Endothelial cell (in vitro differentiated cells): ENCODE measurements at regions not wholly inside any gene's neighbourhood (a gene's known extent, or its start where the extent isn't known, plus 50 kb on each side); places are given as distances from the start of the nearest gene placed in this dataset.

Experiments used
- DNase-seq: peaks from one replicate; pipeline ENCODE4 v3.0.0; 2021; ENCODE audit warnings: low spot score
- H3K27ac Mint-ChIP-seq: one replicate; pipeline ENCODE4 v1.8.0; 2021; ENCODE audit warnings: mixed read lengths, inconsistent platforms; ENCODE audit not compliant: unreplicated experiment
- H3K27me3 Mint-ChIP-seq: one replicate; pipeline ENCODE4 v1.8.0; 2021; ENCODE audit warnings: mild to moderate bottlenecking, moderate library complexity, mixed read lengths, inconsistent platforms; ENCODE audit not compliant: unreplicated experiment
- H3K36me3 Mint-ChIP-seq: one replicate; pipeline ENCODE4 v1.8.0; 2021; ENCODE audit warnings: mild to moderate bottlenecking, low read depth, mixed read lengths, inconsistent platforms; ENCODE audit not compliant: unreplicated experiment
- H3K4me1 Mint-ChIP-seq: one replicate; pipeline ENCODE4 v1.8.0; 2021; ENCODE audit warnings: mild to moderate bottlenecking, mixed read lengths, inconsistent platforms; ENCODE audit not compliant: unreplicated experiment
- H3K4me3 Mint-ChIP-seq: one replicate; pipeline ENCODE4 v1.8.0; 2021; ENCODE audit warnings: mild to moderate bottlenecking, mixed read lengths, inconsistent platforms; ENCODE audit not compliant: unreplicated experiment
- H3K9me3 Mint-ChIP-seq: one replicate; pipeline ENCODE4 v1.8.0; 2021; ENCODE audit warnings: mixed read lengths, inconsistent platforms; ENCODE audit not compliant: unreplicated experiment
- TF ChIP-seq, protein P1 (sequence below): fragments of 200-600 bp; sonication (generic); IDR thresholded peaks from one replicate; pipeline ENCODE4 v1.5.0; 2021; ENCODE audit warnings: antibody characterized with exemption; ENCODE audit not compliant: unreplicated experiment

DNA sequence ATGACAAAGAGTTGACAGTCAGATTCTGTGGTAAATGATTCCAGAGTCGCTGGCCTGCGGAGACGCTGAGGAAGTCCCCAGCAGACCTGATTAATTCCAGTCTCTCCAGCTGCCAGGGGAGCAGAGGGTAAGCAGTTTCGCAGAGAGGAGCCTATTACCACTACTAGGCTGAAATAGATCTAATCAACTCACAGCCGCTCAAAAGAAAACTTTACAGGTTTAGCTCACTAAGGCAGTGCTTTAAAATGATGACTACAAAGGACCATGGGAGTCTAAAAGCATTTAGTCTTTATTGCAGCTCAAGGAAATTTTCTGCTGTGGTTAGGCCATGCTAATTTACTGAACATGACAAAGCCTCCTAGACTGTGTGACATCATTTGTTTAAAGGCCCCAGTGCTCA, 445.6 kb upstream of the POU3F3 start:
- no peak overlapping the region for H3K4me3 Mint-ChIP-seq
- H3K9me3 Mint-ChIP-seq = no peaks in the 10 kb centered on the region
- DNase-seq = no peak
- TF ChIP-seq, protein P1, sequence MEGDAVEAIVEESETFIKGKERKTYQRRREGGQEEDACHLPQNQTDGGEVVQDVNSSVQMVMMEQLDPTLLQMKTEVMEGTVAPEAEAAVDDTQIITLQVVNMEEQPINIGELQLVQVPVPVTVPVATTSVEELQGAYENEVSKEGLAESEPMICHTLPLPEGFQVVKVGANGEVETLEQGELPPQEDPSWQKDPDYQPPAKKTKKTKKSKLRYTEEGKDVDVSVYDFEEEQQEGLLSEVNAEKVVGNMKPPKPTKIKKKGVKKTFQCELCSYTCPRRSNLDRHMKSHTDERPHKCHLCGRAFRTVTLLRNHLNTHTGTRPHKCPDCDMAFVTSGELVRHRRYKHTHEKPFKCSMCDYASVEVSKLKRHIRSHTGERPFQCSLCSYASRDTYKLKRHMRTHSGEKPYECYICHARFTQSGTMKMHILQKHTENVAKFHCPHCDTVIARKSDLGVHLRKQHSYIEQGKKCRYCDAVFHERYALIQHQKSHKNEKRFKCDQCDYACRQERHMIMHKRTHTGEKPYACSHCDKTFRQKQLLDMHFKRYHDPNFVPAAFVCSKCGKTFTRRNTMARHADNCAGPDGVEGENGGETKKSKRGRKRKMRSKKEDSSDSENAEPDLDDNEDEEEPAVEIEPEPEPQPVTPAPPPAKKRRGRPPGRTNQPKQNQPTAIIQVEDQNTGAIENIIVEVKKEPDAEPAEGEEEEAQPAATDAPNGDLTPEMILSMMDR = no peak
- H3K36me3 Mint-ChIP-seq = no peaks in the 10 kb centered on the region
- peaks cover 7% of the 10 kb centered on the region for H3K4me1 Mint-ChIP-seq
- H3K27ac Mint-ChIP-seq = no peak overlapping the region
- H3K27me3 Mint-ChIP-seq = no peaks in the 10 kb centered on the region

DNA sequence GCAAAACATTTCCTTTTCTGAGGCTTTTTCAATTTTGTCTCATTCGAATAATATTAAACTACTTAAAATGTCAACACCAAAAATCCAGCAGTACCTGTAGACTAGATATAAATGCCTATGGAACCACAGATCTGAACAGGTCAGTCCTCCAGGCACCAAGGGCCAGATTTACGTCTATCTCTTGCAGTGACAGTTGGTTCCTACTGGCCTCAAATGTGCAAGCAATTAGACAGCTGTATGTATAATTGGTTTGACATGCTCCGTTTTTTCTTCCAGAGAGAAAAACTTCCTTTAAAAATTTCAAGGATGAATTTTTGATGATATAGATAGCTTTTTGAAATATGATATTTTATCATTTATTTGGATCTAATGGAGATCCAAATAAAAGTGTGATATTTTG, 443.8 kb upstream of the POU3F3 start:
- Mint-ChIP-seq H3K36me3 (no peaks in the 10 kb centered on the region), H3K4me3 (no peak overlapping the region), H3K9me3 (no peaks in the 10 kb centered on the region), H3K27ac (no peak overlapping the region), H3K27me3 (peaks cover 1% of the 10 kb centered on the region), H3K4me1 (peaks cover 7% of the 10 kb centered on the region)
- TF ChIP-seq, protein P1 = no peak
- no peak for DNase-seq

DNA sequence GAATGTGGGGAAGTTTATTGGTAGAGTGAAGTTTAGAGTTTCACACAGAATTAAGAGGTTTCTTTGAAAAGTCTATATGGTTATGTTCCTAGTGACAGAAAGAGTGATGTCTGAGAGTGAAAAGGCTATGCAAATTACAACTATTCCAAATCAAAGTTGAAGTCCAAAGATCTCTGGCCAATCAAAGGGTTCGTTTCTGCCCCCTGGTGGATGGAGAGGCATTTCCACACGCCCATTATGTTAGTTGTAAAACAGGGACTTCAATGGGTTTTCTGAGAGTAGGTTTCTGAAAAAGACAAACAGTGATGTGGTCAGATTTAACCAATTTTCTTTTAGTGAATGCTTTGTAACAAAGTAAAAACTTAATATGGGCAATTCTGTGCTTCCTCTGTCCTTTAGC, 441.5 kb upstream of the POU3F3 start:
- Mint-ChIP-seq H3K4me3 (no peak overlapping the region), H3K4me1 (peaks cover 7% of the 10 kb centered on the region), H3K27ac (no peak overlapping the region), H3K9me3 (no peaks in the 10 kb centered on the region), H3K36me3 (no peaks in the 10 kb centered on the region), H3K27me3 (peaks cover 1% of the 10 kb centered on the region)
- TF ChIP-seq, protein P1 = peak; percentile 83
- DNase-seq = peak; percentile 65

DNA sequence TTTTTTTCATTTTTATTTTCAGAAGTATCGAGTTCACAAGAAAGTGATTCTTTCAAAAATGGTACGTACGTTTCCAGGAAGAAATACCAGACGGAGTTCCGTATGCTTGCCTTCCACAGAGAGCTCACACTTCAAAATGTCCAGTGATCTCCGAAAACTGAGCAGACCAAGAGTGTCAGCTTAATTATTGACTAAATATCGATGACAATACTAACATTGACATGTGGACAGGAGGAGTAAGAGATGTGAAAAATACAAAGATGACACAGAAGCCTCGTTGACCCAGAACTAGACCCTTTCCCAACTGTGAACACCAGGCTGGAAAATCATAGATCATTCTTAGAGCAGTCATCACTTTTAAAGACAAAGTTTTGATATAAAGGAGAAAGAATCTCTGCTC, 440.0 kb upstream of the POU3F3 start:
- TF ChIP-seq, protein P1 = no peak
- H3K4me3 Mint-ChIP-seq = no peak overlapping the region
- peaks cover under 1% of the 10 kb centered on the region for H3K4me1 Mint-ChIP-seq
- H3K36me3 Mint-ChIP-seq = no peaks in the 10 kb centered on the region
- no peak for DNase-seq
- no peak overlapping the region for H3K27ac Mint-ChIP-seq
- no peaks in the 10 kb centered on the region for H3K9me3 Mint-ChIP-seq
- H3K27me3 Mint-ChIP-seq = peaks cover 1% of the 10 kb centered on the region

DNA sequence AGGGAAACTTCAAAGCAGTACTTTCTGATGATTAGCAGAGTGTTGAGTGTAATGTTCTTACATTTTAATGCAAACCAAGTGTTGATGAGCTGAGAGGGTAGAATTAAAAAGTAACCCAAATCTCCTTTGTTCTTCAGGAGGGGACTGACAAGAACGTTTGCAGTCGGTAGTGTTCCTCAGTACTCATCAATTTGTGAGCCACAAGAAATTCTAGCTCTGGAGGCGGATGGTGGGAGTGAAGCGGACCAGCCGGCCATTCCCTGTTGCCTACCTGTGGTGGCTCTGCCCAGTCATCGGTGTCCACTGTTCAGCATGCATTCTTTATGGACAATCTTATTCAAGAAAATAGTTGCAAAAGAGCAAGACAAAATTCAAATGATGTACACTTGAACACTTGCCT, 438.6 kb upstream of the POU3F3 start:
- Mint-ChIP-seq H3K9me3 (no peaks in the 10 kb centered on the region), H3K36me3 (no peaks in the 10 kb centered on the region), H3K27me3 (peaks cover 1% of the 10 kb centered on the region), H3K27ac (no peak overlapping the region), H3K4me3 (no peak overlapping the region), H3K4me1 (no peaks in the 10 kb centered on the region)
- DNase-seq = no peak
- TF ChIP-seq, protein P1 = no peak
